Naive thymus-derived CD8-positive, alpha-beta T cell (primary cell): ENCODE measurements at regions not wholly inside any gene's neighbourhood (a gene's known extent, or its start where the extent isn't known, plus 50 kb on each side); places are given as distances from the start of the nearest gene placed in this dataset.

Experiments
- ATAC-seq, 2 donors: fragments of 150-1000 bp; cut with Tn5 transposase in 1 of 2; sonication (Bioruptor Pico), chemical (Tn5 transposase) in 1 of 2; 1 replicate in 1 of 2; 2 replicates in 1 of 2; pipeline ENCODE4 v1.10.0; 2021; ENCODE audit warnings: mild to moderate bottlenecking in 2 of 2, moderate library complexity in 2 of 2
- POLR2A ChIA-PET: fragments of 350-600 bp; sonication (Branson Sonifier 250); formaldehyde crosslinking; loops from one replicate; lab custom pipeline; 2021; ENCODE audit warnings: antibody characterized with exemption; lab: Charles Lee
- DNase-seq, 10 donors: peaks; one replicate each; pipeline versions ENCODE4 v3.0.0 to v3.0.0-alpha.2; 2020 to 2022
- H3K27ac Mint-ChIP-seq, 10 donors: one replicate each; pipeline ENCODE4 v1.8.0; 2020 to 2022; ENCODE audit warnings: mild to moderate bottlenecking in 10 of 10, mixed read lengths in 10 of 10, moderate library complexity in 4 of 10, inconsistent platforms in 1 of 10
- H3K27me3 Mint-ChIP-seq, 5 donors: one replicate each; pipeline ENCODE4 v1.8.0; 2021 to 2022; ENCODE audit warnings: mixed read lengths in 5 of 5
- H3K36me3 Mint-ChIP-seq, 3 donors: one replicate each; pipeline ENCODE4 v1.8.0; 2020 to 2022; ENCODE audit warnings: mixed read lengths in 3 of 3, mild to moderate bottlenecking in 2 of 3, inconsistent platforms in 1 of 3
- H3K4me1 Mint-ChIP-seq, 4 donors: one replicate each; pipeline ENCODE4 v1.8.0; 2021 to 2022; ENCODE audit warnings: mixed read lengths in 4 of 4
- H3K4me3 Mint-ChIP-seq, 10 donors: one replicate each; pipeline ENCODE4 v1.8.0; 2020 to 2022; ENCODE audit warnings: mild to moderate bottlenecking in 10 of 10, mixed read lengths in 10 of 10, moderate library complexity in 6 of 10, inconsistent platforms in 1 of 10
- H3K9me3 Mint-ChIP-seq, 9 donors: one replicate each; pipeline ENCODE4 v1.8.0; 2020 to 2022; ENCODE audit warnings: mixed read lengths in 9 of 9, mild to moderate bottlenecking in 3 of 9, inconsistent platforms in 1 of 9, moderate library complexity in 1 of 9

GRCh38 chrX:93598076-93598475 is 75.3 kb downstream of the NAP1L3 start:
- Mint-ChIP-seq H3K4me3 (no peak overlapping the region), H3K4me1 (no peaks in the 10 kb centered on the region), H3K36me3 (no peaks in the 10 kb centered on the region), H3K9me3 (peaks cover 0 to 4% (median 0%) of the 10 kb centered on the region in 9 donors), H3K27ac (no peak overlapping the region), H3K27me3 (no peaks in the 10 kb centered on the region)
- ATAC-seq (no peak), DNase-seq (no peak)
- POLR2A ChIA-PET, result interaction anchor here (0.6 kb wide), 1 partner anchor 1107 kb away, joined by 3 read pairs; no protein-coding TSS in a partner anchor

GRCh38 chrX:93594780-93595179 is 78.6 kb downstream of the NAP1L3 start:
- no peaks in the 10 kb centered on the region for H3K27me3 Mint-ChIP-seq
- POLR2A ChIA-PET, result no interaction called here
- no peak overlapping the region for H3K27ac Mint-ChIP-seq
- no peaks in the 10 kb centered on the region for H3K9me3 Mint-ChIP-seq
- no peak overlapping the region for H3K4me3 Mint-ChIP-seq
- no peaks in the 10 kb centered on the region for H3K36me3 Mint-ChIP-seq
- DNase-seq (no peak), ATAC-seq (no peak)
- no peaks in the 10 kb centered on the region for H3K4me1 Mint-ChIP-seq

GRCh38 chrX:93593966-93594365 is 79.4 kb downstream of the NAP1L3 start:
- Mint-ChIP-seq H3K27ac (no peak overlapping the region), H3K4me1 (no peaks in the 10 kb centered on the region), H3K27me3 (no peaks in the 10 kb centered on the region), H3K36me3 (no peaks in the 10 kb centered on the region), H3K4me3 (no peak overlapping the region), H3K9me3 (no peaks in the 10 kb centered on the region)
- no peak for DNase-seq
- no peak for ATAC-seq
- POLR2A ChIA-PET, result no interaction called here

- Mint-ChIP-seq H3K36me3 (no peaks in the 10 kb centered on the region), H3K27me3 (no peaks in the 10 kb centered on the region), H3K9me3 (no peaks in the 10 kb centered on the region), H3K4me1 (no peaks in the 10 kb centered on the region), H3K27ac (no peak overlapping the region), H3K4me3 (no peak overlapping the region)
- ATAC-seq (no peak), DNase-seq (no peak)
- POLR2A ChIA-PET, result no interaction called here
Measured at GRCh38 chrX:93591398-93591797, 82.0 kb downstream of the NAP1L3 start.

- no peaks in the 10 kb centered on the region for H3K27me3 Mint-ChIP-seq
- no peaks in the 10 kb centered on the region for H3K9me3 Mint-ChIP-seq
- no peaks in the 10 kb centered on the region for H3K36me3 Mint-ChIP-seq
- ATAC-seq, result no peak
- DNase-seq, result no peak
- H3K4me3 Mint-ChIP-seq, result no peak overlapping the region
- H3K4me1 Mint-ChIP-seq, result no peaks in the 10 kb centered on the region
- H3K27ac Mint-ChIP-seq, result no peak overlapping the region
- POLR2A ChIA-PET, result no interaction called here
Measured at GRCh38 chrX:93585661-93586060, 87.7 kb downstream of the NAP1L3 start.

- H3K27me3 Mint-ChIP-seq, result no peaks in the 10 kb centered on the region
- POLR2A ChIA-PET, result interaction anchor here (0.5 kb wide), 1 partner anchor 335 kb away, joined by 3 read pairs; no protein-coding TSS in a partner anchor
- H3K9me3 Mint-ChIP-seq, result no peaks in the 10 kb centered on the region
Measured at GRCh38 chrX:93580634-93581033, 92.7 kb downstream of the NAP1L3 start.

GRCh38 chrX:93538575-93538974 is 134.8 kb downstream of the NAP1L3 start:
- POLR2A ChIA-PET, result no interaction called here
- no peak overlapping the region for H3K4me3 Mint-ChIP-seq

More at GRCh38 chrX:93580634-93581033, 92.7 kb downstream of the NAP1L3 start:
- Mint-ChIP-seq H3K4me1 (no peaks in the 10 kb centered on the region), H3K4me3 (no peak overlapping the region), H3K27ac (no peak overlapping the region), H3K36me3 (no peaks in the 10 kb centered on the region)
- ATAC-seq (no peak), DNase-seq (no peak)

GRCh38 chrX:93528917-93529316 is 144.5 kb downstream of the NAP1L3 start:
- no peaks in the 10 kb centered on the region for H3K4me1 Mint-ChIP-seq
- H3K4me3 Mint-ChIP-seq, result no peak overlapping the region
- no peak for ATAC-seq
- H3K9me3 Mint-ChIP-seq, result peaks cover 0 to 3% (median 0%) of the 10 kb centered on the region in 9 donors
- H3K27me3 Mint-ChIP-seq, result no peaks in the 10 kb centered on the region
- POLR2A ChIA-PET, result no interaction called here
- H3K36me3 Mint-ChIP-seq, result no peaks in the 10 kb centered on the region
- H3K27ac Mint-ChIP-seq, result no peak overlapping the region
- DNase-seq, result no peak

More at GRCh38 chrX:93538575-93538974, 134.8 kb downstream of the NAP1L3 start:
- no peak overlapping the region for H3K27ac Mint-ChIP-seq
- no peaks in the 10 kb centered on the region for H3K27me3 Mint-ChIP-seq
- H3K9me3 Mint-ChIP-seq, result peaks cover 0 to under 1% (median 0%) of the 10 kb centered on the region in 9 donors
- ATAC-seq (no peak), DNase-seq (no peak)
- H3K4me1 Mint-ChIP-seq, result no peaks in the 10 kb centered on the region
- H3K36me3 Mint-ChIP-seq, result no peaks in the 10 kb centered on the region
